ENCODE measurements at regions not wholly inside any gene's neighbourhood (a gene's known extent, or its start where the extent isn't known, plus 50 kb on each side); places are given as distances from the start of the nearest gene placed in this dataset.

DNA sequence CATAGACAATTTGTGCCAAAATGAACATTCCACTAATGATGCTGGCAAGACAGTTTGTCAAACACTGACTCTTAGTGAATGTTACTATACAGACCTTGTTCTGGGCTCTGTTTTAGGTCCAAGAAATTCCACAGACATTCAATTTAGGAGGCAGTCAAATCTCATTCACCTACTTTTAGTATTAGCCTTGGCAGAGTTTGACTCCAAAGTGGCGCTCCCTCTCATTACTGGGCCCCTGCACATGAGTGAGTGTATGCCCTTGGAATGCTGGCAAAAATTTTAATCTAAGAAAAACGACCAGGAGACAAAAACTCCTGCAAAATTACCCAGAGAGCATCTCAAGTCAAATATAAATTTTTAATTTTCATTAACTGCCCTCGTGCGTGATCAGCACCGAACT is 94.9 kb upstream of the SLC27A6 start:
- no peak overlapping the region for H3K4me3 ChIP-seq (ENCODE audit: low read depth, low read length)
- TF ChIP-seq, protein P1, sequence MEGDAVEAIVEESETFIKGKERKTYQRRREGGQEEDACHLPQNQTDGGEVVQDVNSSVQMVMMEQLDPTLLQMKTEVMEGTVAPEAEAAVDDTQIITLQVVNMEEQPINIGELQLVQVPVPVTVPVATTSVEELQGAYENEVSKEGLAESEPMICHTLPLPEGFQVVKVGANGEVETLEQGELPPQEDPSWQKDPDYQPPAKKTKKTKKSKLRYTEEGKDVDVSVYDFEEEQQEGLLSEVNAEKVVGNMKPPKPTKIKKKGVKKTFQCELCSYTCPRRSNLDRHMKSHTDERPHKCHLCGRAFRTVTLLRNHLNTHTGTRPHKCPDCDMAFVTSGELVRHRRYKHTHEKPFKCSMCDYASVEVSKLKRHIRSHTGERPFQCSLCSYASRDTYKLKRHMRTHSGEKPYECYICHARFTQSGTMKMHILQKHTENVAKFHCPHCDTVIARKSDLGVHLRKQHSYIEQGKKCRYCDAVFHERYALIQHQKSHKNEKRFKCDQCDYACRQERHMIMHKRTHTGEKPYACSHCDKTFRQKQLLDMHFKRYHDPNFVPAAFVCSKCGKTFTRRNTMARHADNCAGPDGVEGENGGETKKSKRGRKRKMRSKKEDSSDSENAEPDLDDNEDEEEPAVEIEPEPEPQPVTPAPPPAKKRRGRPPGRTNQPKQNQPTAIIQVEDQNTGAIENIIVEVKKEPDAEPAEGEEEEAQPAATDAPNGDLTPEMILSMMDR (IDR thresholded peaks at IDR 0.05; ENCODE audit: low read depth, low read length) = no peak

DNA sequence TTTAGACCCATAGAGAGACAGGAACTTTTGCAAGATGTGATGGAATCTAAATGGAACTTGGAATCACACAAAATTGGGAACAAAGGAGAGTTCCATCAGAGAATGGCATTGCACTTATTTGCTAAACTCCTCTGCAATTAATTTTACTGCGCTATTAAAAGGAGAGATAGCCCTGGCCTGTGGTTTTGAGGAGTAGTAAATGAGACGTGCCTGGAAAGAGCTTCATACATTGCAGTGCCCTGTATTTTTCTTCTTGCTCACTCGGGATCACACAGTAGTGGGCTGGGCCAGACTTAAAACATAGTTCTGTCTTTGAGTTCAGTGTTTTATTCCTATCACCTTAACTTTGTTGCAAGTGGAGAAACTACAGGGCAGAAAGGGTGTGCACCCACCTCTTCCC is 94.4 kb upstream of the SLC27A6 start:
- TF ChIP-seq, protein P1 (IDR thresholded peaks at IDR 0.05; ENCODE audit: low read depth, low read length) = no peak
- no peak overlapping the region for H3K4me3 ChIP-seq (ENCODE audit: low read depth, low read length)

DNA sequence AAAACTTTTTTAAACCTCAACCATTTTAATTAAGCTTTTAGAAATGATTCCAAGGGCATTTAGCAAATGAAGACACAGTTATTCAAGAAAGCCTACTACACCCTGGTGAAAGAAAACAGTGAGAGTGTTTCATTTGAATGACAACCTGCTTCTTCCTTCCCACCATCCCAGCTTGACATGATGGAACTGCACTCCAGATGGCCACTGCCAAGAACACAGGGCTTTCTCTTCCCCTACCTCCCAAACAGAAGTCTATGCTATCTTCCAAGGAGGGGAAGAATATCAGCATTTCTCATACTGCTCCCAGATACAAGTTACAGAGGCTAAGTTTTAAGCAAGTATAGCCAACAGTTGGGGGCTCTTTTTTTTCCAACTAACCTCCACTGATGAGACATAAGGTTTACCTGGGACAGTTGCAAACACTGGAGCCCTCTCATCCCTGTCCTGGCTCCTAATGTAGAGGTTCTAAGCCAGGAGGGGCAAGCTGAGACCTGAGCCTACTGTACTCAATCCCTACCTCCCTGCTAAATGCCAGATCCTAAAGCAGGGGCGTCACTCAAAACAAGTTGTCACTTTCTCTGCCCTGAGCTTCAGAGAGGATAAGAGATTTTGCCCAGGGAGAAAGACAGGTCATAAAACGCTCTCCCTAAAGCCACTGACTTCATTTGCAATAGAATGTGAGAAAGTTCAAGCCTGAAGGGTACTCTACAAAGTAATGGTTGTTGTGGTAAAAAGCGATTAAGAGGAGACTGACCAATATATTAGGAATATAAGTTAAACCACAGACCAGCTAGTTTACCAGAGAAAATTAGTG is 88.5 kb upstream of the SLC27A6 start:
- H3K4me3 ChIP-seq (ENCODE audit: low read depth, low read length) = no peak overlapping the region
- TF ChIP-seq, protein P1 (IDR thresholded peaks at IDR 0.05; ENCODE audit: low read depth, low read length) = no peak

DNA sequence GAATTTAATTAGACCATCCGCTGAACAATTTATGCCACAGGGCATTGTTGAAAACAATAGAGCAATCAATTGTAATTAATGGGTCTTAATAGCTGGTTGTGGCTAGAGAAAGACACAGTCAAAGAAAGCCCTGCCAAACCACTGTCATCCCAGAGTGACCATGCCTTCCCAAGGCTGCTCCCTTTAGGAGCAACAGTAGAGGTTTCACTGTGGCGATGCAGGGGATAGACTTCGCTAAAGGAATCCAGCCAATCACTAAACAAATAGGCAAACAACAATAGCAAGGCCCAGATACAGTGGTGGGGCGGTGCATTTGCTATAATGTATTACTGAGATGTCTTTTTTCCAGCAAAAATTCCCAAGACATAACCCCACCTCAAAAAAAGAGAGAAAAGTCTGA is 87.8 kb upstream of the SLC27A6 start:
- no peak overlapping the region for H3K4me3 ChIP-seq (ENCODE audit: low read depth, low read length)
- TF ChIP-seq, protein P1 (IDR thresholded peaks at IDR 0.05; ENCODE audit: low read depth, low read length) = no peak

DNA sequence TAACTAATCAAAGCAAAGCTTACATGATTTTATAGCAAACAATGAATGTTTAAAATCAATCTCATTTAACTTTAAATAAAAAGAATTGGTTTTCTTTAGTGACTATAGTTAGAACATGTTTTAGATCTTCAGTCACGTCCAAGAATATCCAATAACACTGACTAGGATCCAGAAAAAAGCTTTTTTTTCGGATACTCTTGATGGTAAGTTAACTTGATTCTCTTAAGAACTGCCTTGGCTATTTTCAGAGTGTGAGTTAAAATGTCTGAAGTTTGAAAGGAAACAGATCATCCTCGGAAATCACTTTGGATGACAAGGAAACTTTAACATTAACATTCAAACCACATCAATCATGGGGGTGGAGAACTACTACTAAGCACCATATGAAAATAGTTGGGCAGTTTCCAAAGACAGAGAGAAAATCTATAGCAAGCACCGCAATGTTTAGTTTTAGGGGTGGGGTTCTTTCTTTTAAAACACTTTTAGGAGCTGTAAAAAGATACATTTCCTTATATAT is 83.7 kb upstream of the SLC27A6 start:
- H3K4me3 ChIP-seq (ENCODE audit: low read depth, low read length) = no peak overlapping the region
- TF ChIP-seq, protein P1 (IDR thresholded peaks at IDR 0.05; ENCODE audit: low read depth, low read length) = no peak

DNA sequence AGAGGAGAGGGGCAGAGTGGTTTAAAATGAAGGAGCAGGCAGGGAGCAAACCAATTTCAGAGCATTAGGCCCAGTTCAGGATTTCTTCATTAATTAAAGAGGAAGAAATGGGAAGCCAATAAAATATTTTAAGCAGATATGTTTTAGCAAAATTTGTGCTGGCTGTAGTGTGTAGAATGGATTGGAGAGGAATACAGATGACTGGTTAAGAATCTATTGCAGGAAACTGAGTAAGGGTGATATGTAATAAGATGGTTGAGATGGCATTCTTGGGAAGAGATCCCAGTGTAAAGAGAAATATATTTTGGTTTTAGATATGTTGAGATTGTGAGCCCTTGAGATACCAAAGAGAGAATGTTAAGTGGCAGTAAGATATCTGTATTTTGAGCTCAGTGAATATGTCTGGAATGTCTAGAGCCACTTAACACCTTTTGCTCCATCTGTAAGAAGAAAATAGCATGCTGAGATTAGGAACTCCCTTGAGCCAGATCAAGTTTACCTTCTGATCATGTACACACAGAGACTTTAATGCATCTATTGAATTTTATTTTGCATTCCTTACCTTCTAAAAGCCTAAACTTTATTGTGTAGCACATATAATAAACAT is 79.5 kb upstream of the SLC27A6 start:
- H3K4me3 ChIP-seq (ENCODE audit: low read depth, low read length) = no peak overlapping the region
- TF ChIP-seq, protein P1 (IDR thresholded peaks at IDR 0.05; ENCODE audit: low read depth, low read length) = no peak

DNA sequence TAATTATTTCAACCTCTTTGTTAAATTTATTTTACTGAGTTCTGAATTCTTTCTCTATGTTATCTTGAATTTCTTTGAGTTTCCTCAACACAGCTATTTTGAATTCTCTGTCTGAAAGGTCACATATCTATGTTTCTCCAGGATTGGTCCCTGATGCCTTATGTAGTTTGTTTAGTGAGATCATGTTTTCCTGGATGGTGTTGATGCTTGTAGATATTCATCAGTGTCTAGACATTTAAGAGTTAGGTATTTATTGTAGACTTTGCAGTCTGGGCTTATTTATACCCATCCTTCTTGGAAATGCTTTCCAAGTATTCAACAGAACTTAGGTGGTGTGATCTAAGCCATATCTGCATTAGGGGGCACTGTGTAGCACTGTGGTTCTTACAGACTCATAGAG is 70.2 kb upstream of the SLC27A6 start:
- TF ChIP-seq, protein P1 (IDR thresholded peaks at IDR 0.05; ENCODE audit: low read depth, low read length) = no peak
- H3K4me3 ChIP-seq (ENCODE audit: low read depth, low read length) = no peak overlapping the region
